ENCODE measurements at regions not wholly inside any gene's neighbourhood (a gene's known extent, or its start where the extent isn't known, plus 50 kb on each side); places are given as distances from the start of the nearest gene placed in this dataset.

DNA sequence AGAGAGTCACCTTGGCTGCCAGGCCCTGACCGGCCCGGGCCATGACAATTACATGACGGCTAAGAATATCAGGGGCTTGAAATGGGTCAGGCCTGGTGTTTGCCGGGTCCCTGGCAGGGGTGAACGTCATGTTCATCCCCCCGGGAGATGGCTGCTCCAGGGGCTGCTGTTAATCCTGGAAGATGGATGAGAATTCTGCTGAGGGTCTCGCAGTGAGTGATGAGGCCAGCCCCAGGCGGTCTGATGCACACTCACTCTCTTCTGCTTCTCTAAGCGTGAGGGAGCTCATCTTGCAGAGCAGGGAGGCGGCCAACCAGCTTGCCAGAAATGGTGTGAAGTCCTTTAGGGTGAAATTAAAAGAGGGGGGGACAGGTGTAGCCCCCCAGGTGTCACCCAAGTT is 101.3 kb upstream of the ANO1 start:
- no peak for DNase-seq

DNA sequence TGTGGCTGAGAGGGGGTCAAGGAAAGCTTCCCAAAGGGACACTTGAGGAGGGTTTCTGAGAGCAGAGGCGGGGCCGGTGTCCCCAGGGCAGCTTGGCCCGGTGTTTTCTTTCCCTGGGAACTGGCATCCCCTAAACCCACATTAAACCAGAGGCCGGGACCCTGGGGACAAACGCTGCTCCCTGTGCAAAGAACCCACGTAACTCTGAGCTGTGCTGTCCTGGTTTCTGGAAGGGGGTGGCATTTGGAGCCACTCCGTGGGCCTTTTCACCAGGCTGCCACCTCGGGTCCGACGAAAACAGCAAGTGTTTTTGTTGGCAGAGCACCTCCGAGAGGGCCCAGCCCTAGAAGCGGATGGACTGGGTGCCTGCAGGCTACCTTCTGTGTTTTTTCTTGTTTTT is 100.2 kb upstream of the ANO1 start:
- no peak for DNase-seq

GRCh38 chr11:69978841-69979614 is 99.1 kb upstream of the ANO1 start:
- no peak for DNase-seq

- no peak for DNase-seq
These were observed 98.5 kb upstream of the ANO1 start for GRCh38 chr11:69979632-69980031.

DNA sequence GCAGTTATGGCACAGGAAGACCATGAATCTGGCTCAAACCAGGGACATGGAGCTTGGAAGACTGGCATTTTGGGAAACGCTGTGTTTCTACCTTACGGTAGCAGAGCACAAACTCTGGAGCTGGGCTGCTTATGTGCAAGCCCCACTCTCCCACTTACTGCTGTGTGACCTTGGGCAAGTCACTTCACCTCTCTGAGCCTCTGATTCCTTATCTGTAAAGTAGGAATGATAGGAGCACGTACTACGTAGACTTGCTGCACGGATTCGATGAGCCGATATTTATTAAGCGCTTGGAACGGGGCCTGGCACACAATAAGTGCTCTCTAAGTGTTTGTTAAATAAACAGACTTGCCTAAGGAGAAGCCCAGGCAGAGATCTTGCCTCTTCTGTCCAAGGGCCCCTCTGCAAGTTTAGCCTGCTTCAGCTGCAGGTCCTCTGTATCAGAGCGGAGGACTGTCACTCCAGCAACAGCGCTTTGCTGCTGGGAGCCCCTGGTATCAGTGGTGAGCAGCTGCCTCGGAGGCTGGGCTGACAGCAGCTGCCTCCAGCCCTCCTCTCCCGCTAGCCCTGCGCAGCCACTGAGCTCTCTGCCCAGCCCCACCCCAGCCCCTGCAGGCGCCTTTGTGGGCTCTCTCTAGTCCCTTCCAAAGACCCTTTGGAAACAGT is 96.9 kb upstream of the ANO1 start:
- DNase-seq = no peak

DNA sequence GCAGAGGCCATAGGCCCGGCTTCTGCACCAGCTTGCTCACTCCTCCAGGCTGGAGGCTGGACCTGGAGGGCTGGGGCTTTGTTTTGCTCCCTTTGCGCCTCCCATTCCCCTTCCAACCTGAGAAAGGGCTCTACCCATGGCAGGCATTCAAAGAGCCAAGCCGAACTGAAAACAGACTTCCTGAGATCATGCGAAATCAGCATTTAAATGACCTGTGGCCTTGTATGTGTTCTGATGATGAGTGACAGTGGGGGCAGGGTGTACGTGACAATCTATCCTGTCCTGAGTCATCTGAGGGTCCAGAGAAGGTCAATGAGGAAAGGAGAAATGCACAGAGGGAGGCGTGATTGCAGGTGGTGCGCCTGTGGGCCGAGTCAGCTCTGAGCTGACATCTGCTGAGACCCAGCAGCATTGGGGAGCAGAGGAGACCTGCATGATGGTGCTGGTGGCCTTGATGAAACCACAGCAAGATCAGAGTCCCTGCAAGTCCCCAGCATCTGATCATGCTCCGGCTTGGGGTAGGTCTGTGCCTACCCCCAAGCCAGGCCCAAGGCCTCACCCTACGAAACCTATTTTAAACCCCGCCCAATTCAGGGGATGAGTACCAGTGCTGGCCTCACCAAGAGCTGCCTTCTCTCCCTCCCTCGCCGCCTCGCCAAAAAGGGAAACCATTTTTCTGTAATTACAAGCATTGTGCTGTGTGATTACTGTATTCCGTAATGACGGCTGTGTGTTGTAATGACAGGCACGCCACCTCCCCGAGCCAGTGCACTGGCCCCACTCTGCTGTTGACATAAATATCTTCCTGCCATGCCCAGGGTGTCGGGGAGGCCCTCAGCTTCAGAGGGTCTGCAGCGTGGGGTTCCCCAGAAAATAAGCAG is 95.2 kb upstream of the ANO1 start:
- no peak for DNase-seq

DNA sequence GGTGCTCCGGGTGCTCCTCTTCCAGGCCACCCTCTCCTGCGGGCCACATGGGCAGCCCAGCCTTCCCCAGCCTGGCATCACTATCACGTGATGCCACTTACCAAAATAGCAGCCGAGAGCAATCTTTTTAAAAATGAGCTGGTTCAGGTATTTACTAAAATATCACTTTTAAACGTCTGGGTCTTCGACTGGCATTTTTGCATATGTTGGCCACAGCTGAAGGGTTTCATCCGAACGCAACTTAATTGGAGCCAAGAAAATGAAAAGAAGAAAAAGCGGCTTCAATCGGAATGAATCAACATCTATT is 94.6 kb upstream of the ANO1 start:
- DNase-seq = no peak

- DNase-seq = no peak
These were observed 94.1 kb upstream of the ANO1 start for GRCh38 chr11:69983897-69984438.

GRCh38 chr11:69984457-69985261 is 93.5 kb upstream of the ANO1 start:
- DNase-seq = no peak

- DNase-seq = no peak
These were observed 92.8 kb upstream of the ANO1 start for GRCh38 chr11:69985331-69985640.

DNA sequence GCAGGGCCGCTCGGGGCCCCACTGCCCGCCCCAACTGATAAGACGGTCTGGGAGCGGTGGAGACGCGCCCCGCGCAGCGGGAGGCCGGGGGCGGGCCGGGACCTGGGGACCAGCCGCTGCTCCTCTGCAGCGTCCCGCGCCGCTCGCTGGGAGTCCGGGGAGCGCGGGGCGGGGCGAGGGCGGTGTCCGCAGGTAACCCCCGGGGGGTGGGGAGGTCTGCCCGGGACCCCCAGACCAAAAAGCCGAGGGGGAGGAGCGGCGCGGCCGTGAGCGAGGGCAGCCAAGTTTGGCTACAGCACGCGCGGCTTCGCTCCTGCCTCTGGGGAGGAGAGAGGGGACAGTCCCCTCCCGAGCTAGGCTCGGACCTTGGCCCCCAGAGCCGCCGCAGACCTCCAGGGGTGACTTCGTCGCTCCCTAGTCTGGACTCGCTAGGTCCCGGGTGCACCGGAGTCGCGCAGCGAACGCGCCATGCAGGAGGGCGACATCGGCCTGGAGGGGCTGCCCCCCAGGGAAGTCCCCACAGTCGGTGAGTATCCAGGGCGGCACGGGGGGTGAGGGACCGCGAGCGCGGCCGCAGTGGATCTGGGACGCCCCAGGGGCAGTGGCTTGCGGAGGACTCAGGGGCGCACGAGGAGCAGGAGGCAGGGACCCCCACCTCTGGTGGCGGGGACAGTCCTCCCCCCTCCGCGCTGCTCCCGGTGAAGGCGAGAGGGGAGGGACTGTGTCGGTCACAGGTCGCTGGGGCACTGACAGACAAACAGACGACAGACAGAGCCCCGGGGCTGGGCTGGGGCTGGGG is 92.3 kb upstream of the ANO1 start:
- DNase-seq = no peak

DNA sequence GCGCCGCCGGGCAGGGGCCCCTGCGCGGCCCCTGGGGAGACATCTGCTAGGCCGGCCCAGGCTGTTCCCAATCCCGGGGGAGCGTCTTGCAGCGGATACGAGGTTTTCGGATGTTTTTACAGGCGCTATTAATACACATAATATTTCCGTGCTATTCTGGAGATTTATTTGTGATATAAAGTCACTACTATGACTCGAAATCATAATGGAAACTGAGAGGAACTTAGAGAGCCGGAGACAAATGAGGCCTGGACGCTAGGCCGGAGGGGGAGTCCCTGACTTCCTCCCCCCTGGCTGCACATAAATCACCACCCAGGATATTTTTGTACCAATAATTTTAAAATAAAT is 91.7 kb upstream of the ANO1 start:
- DNase-seq = no peak

DNA sequence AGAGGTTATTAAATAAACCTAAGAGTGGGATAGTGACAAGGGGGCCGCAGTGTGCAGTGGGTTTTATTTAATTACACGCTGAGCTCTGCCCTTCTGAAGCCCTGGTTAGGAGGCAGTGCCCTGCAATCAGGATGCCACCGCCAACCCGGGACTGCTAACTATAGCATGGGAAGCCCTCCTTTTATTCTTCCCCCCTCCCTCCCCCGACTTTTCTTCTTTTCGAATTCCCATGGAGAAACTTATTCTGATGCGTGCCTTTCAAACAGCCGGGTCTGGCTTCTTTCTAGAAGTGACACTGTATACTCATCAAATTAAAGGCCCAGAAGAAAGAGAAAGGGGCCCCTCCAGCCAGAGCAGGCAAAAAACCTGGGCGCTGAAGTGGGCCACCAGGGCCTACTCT is 91.3 kb upstream of the ANO1 start:
- DNase-seq = no peak

GRCh38 chr11:69992026-69992425 is 86.1 kb upstream of the ANO1 start:
- no peak for DNase-seq

DNA sequence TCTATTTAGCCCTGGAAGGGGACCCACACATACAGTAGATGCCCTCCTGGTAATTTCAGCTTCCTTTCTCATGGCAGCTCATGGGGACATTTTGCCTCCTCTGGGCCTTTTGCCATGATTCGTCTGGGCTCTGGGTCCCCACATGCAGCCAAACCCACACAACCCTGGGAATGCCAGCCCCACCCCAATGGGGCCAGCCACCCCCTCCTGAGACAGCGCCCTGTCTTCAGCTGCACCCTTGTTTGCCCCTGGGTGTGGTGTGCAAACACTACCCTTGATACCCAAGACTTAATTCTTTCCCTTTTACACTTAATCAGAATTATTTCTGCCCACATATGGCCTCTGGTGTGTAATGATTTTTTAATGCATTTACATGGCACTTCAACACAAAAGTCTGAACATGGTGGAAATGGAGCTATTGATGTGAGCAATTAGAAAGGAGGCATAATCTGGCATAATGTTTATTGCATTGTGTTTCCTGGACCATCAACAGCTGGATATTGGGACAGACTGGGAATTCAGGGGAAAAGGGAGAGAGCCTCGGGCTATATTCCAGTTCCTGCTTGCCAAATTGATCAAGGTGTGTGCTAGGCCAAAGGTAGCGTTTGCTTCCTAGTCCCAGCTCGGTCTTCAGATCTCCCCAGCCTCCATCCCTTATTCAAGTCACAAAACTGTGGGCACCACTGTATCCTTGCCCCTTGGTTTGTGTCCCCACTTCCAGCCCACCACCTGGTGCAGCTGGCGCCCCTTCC is 85.0 kb upstream of the ANO1 start:
- no peak for DNase-seq

DNA sequence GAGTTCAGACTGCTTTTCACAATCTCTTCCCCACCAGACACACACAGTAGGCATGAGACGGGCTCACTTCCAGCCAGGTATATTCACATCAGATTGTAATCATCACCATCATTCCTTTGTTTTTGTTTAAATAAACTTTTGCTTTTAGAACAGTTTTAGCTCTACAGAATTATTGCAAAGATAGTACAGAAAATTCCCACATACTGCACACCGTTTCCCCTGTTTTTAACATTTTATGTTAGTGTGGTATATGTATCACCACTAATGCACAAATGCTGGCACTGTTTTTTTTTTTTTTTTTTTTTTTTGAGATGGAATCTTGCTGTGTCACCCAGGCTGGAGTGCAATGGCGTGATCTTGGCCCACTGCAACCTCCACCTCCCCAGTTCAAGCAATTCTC is 83.3 kb upstream of the ANO1 start:
- DNase-seq = no peak

DNA sequence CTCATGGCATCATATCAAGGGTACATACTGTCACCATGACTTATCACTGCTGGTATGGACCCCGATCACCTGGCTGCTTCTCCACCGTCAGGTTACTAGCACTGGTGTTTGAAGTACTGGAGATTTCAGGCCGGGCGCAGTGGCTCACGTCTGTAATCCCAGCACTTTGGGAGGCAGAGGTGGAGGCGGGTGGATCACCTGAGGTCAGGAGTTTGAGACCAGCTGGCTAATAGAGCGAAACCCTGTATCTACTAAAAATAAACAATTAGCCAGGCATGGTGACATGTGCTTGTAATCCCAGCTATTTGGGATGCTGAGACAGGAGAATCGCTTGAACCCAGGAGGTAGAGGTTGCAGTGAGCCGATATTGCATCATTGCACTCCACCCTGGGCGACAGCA is 82.4 kb upstream of the ANO1 start:
- no peak for DNase-seq

GRCh38 chr11:69996451-69996850 is 81.7 kb upstream of the ANO1 start:
- no peak for DNase-seq

GRCh38 chr11:69997352-69997751 is 80.8 kb upstream of the ANO1 start:
- no peak for DNase-seq

GRCh38 chr11:69999721-70000120 is 78.4 kb upstream of the ANO1 start:
- no peak for DNase-seq

DNA sequence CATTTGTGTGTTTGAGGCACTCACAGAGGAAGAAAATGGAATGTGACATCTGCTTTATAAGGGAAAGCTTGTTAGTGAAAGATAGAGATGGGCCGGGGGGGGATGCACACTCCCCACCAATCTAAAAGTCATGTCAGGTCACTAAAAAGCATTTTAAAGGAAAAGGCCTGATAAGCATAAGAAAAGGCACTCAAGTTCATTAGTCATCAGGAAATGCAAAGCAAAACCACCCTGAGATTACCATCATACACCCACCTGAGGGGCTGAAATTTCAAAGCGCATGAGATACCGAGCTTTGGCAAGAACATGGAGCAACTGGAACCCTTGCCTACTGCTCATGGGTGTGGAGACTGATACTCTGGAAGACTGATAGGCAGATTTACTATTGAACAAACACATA is 77.9 kb upstream of the ANO1 start:
- DNase-seq = no peak

DNA sequence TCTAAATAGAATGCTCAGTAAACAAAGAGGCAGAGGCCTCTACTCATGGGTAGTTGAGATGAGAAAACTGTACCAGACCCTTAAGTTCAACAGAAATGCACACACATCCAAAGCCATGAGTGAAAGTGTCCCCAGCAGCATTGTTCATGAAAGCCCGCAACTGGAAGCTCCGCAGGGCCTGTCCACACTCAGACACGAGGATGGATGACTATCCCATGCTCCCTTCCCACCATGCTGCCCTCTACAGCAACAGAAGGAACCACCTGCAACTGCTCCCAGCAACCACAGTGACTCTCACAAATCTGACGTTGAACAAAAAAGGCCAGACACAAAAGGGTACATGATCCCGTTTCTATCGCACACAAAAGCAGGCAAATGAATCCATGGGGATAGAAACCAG is 76.9 kb upstream of the ANO1 start:
- no peak for DNase-seq
